PC-9 (cell line): ENCODE measurements at regions not wholly inside any gene's neighbourhood (a gene's known extent, or its start where the extent isn't known, plus 50 kb on each side); places are given as distances from the start of the nearest gene placed in this dataset.

ENCODE experiments used
- CTCF ChIP-seq: fragments of 200-600 bp; sonication (generic); conservative IDR thresholded peaks from 2 replicates; pipeline ENCODE4 v1.6.1; 2017; ENCODE audit warnings: mixed run types, antibody characterized with exemption, mild to moderate bottlenecking, moderate library complexity
- EZH2 ChIP-seq: fragments of 200-600 bp; sonication (generic); IDR thresholded peaks from 2 replicates; pipeline ENCODE4 v1.8.0; 2017; ENCODE audit warnings: antibody characterized with exemption, low read depth

- TF ChIP-seq CTCF: no peak
- no peak for TF ChIP-seq EZH2
Observed at GRCh38 chr19:14301150-14301549, 80.1 kb upstream of the ADGRE5 start.
